DMS153 treated with DMSO at 0.1 percent for 48 hours (cell line): ENCODE measurements at regions not wholly inside any gene's neighbourhood (a gene's known extent, or its start where the extent isn't known, plus 50 kb on each side); places are given as distances from the start of the nearest gene placed in this dataset.
A peak's percentile ranks its signal among the peaks of the same experiment; 100 is the strongest.
"Not testable (repeated sequence)": the region's sequence is repeated elsewhere in the genome, so short reads cannot be mapped to it uniquely, and the experiment has no call there.

Experiments
- DNase-seq: peaks from one replicate; lab custom pipeline; 2025; ENCODE audit not compliant: unreplicated experiment; lab: John Stamatoyannopoulos, UW

- DNase-seq = no peak
These were observed 120.0 kb downstream of the GALR1 start for GRCh38 chr18:77369644-77370043.

- no peak for DNase-seq
These were observed 124.2 kb downstream of the GALR1 start for GRCh38 chr18:77373730-77374445.

GRCh38 chr18:77374446-77374805 lies 124.8 kb downstream of the GALR1 start:
- no peak for DNase-seq

- peak; percentile 75 for DNase-seq
These were observed 126.5 kb downstream of the GALR1 start for GRCh38 chr18:77376043-77376732.

- no peak for DNase-seq
These were observed 127.1 kb downstream of the GALR1 start for GRCh38 chr18:77376733-77377094.

- no peak for DNase-seq
These were observed 128.2 kb downstream of the GALR1 start for GRCh38 chr18:77377813-77378212.

- no peak for DNase-seq
These were observed 130.4 kb downstream of the GALR1 start for GRCh38 chr18:77379976-77380509.

GRCh38 chr18:77380695-77381094 lies 131.0 kb downstream of the GALR1 start:
- no peak for DNase-seq

- DNase-seq = no peak
These were observed 142.7 kb downstream of the GALR1 start for GRCh38 chr18:77392321-77392720.

- DNase-seq = no peak
These were observed 143.9 kb downstream of the GALR1 start for GRCh38 chr18:77393519-77393918.

GRCh38 chr18:77395953-77396352 lies 146.3 kb downstream of the GALR1 start:
- DNase-seq = no peak

GRCh38 chr18:77397056-77397455 lies 147.4 kb downstream of the GALR1 start:
- DNase-seq = no peak

GRCh38 chr18:77397617-77398016 lies 148.0 kb downstream of the GALR1 start:
- no peak for DNase-seq

GRCh38 chr18:77400561-77400960 lies 150.9 kb downstream of the GALR1 start:
- no peak for DNase-seq

- no peak for DNase-seq
These were observed 151.5 kb downstream of the GALR1 start for GRCh38 chr18:77401173-77401572.

- no peak for DNase-seq
These were observed 154.4 kb downstream of the GALR1 start for GRCh38 chr18:77403969-77404535.

GRCh38 chr18:77405096-77405495 lies 155.4 kb downstream of the GALR1 start:
- no peak for DNase-seq

- DNase-seq = no peak
These were observed 158.1 kb downstream of the GALR1 start for GRCh38 chr18:77407733-77408132.

- not testable (repeated sequence) for DNase-seq
These were observed 171.9 kb downstream of the GALR1 start for GRCh38 chr18:77421546-77421945.

GRCh38 chr18:77422974-77423867 lies 173.6 kb downstream of the GALR1 start:
- DNase-seq = no peak

- no peak for DNase-seq
These were observed 183.4 kb downstream of the GALR1 start for GRCh38 chr18:77433076-77433475.
